Activated naive CD4-positive, alpha-beta T cell treated with anti-CD3 and anti-CD28 coated beads, Interleukin-2, amount 50 U/mL, for 72 hours (primary cell): ENCODE measurements at regions not wholly inside any gene's neighbourhood (a gene's known extent, or its start where the extent isn't known, plus 50 kb on each side); places are given as distances from the start of the nearest gene placed in this dataset.

ENCODE experiments used
- ATAC-seq, 2 donors: fragments of 150-1000 bp; cut with Tn5 transposase; 2 replicates each; pipeline ENCODE4 v1.10.0; 2021; ENCODE audit warnings: mild to moderate bottlenecking in 2 of 2, moderate library complexity in 2 of 2
- DNase-seq, 2 donors: peaks; one replicate each; pipeline ENCODE4 v3.0.0; 2021 to 2022; ENCODE audit warnings: low spot score in 2 of 2
- H3K27ac Mint-ChIP-seq, 2 donors: one replicate each; pipeline ENCODE4 v1.8.0; 2022; ENCODE audit warnings: mild to moderate bottlenecking in 2 of 2, mixed read lengths in 2 of 2
- H3K36me3 Mint-ChIP-seq, 2 donors: one replicate each; pipeline ENCODE4 v1.8.0; 2022; ENCODE audit warnings: mixed read lengths in 2 of 2
- H3K9me3 Mint-ChIP-seq, 2 donors: one replicate each; pipeline ENCODE4 v1.8.0; 2022; ENCODE audit warnings: mixed read lengths in 2 of 2

- no peaks in the 10 kb centered on the region for H3K36me3 Mint-ChIP-seq
- no peak for DNase-seq
- H3K9me3 Mint-ChIP-seq, result peaks cover 0 to 4% of the 10 kb centered on the region in 2 donors
- no peak for ATAC-seq
- H3K27ac Mint-ChIP-seq, result no peak overlapping the region
These were observed 110.9 kb upstream of the NUDT7 start for GRCh38 chr16:77611386-77611785.

DNA sequence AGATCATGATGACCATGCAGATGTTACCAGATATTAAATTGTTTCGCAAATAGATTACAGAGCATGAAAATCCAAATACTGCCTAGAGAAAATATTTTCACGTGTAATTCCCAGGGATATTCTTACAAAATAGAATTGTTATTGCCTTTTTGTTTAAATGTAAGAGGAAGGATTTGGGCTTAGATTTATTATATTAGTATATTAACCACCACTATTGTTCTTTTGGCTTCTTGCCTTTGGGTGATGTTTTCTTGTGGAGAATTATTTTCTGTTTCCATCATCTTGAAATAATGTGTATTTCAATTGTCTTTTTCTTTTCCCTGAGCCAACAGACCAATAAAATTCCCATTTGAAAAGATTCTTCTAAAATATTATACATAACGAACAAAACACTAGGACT lies 109.7 kb upstream of the NUDT7 start:
- ATAC-seq, result no peak
- no peak for DNase-seq
- no peaks in the 10 kb centered on the region for H3K36me3 Mint-ChIP-seq
- peaks cover 0 to 4% of the 10 kb centered on the region in 2 donors for H3K9me3 Mint-ChIP-seq
- no peak overlapping the region for H3K27ac Mint-ChIP-seq

DNA sequence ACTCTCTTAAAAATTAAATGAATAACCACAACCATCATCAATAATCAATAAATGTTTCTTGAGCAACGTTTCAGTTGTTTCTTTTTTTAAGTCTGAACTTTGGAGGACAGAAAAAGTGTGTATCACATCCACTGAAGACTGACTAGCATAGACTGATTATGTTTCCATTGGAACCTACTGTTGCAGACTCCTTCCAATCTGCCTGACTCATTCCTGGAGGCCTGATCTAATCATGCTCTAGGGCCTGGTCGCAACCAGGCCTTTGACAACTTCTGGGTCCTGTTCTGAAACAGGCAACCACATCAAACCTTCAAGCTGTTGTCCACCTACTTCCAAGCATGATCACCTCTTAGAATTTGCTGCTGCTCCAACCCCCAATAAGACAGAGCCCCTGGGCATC lies 109.2 kb upstream of the NUDT7 start:
- no peaks in the 10 kb centered on the region for H3K36me3 Mint-ChIP-seq
- H3K9me3 Mint-ChIP-seq, result peaks cover 0 to 4% of the 10 kb centered on the region in 2 donors
- ATAC-seq (no peak), DNase-seq (no peak)
- H3K27ac Mint-ChIP-seq, result no peak overlapping the region

DNA sequence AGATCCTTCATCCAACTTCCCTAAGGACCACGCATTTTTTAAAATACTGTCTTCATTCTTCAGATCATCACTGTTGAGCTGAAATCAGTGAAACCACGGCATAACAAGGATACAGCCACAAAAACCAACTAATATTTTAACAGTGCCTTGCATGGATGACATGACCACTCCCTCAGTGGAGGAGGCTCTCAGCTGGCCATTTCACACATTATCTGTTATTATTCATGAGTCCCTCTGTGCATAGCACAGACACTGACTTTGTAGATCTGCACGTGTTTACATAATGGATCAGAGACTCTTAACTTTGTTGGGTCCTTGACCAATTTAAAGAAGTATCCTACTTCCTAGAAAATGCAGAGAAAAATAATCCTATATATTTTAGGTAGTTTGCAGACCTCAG lies 104.8 kb upstream of the NUDT7 start:
- peaks cover 0 to 4% of the 10 kb centered on the region in 2 donors for H3K9me3 Mint-ChIP-seq
- DNase-seq, result no peak
- no peak for ATAC-seq
- no peaks in the 10 kb centered on the region for H3K36me3 Mint-ChIP-seq
- no peak overlapping the region for H3K27ac Mint-ChIP-seq

DNA sequence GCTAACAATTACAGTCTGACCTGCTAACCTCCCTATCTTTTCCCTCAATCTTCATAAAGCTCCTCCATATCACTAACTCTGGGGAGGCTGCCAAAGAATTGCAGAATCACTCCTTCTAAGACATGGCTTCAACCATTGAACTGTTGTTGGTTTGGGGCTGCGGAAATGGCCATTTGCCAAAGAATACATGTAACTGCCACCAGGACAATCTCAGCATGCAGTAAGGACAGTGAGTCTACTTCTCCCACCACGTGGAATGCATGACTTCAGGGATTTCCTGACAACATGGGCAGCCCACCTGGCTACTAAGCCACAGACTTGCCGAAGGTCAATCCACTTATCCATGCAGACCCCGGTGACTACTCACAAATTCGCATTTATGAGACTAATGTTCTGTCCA lies 104.3 kb upstream of the NUDT7 start:
- Mint-ChIP-seq H3K36me3 (no peaks in the 10 kb centered on the region), H3K27ac (no peak overlapping the region), H3K9me3 (peaks cover 0 to 4% of the 10 kb centered on the region in 2 donors)
- ATAC-seq, result no peak
- no peak for DNase-seq

DNA sequence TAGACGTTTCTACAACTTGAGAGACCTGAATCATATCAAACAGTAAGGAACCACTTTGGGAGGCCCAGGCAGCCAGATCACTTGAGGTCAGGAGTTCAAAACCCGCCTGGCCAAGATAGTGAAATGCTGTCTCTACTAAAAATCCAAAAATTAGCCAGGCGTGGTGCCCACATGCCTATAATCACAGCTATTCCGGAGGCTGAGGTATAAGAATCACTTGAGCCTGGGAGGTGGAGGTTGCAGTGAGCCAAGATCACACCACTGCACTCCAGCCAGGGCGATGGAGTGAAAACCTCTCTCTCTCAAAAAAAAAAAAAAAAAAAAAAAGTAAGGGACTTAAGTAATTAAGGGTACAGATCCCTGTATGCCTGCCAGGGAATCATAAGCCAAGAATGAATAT lies 103.4 kb upstream of the NUDT7 start:
- no peak for ATAC-seq
- H3K9me3 Mint-ChIP-seq, result peaks cover 0 to 4% of the 10 kb centered on the region in 2 donors

GRCh38 chr16:77624085-77624484 lies 98.2 kb upstream of the NUDT7 start:
- ATAC-seq (no peak), DNase-seq (no peak)
- Mint-ChIP-seq H3K27ac (no peak overlapping the region), H3K9me3 (no peaks in the 10 kb centered on the region), H3K36me3 (no peaks in the 10 kb centered on the region)

More for the DNA sequence above, 103.4 kb upstream of the NUDT7 start:
- no peak for DNase-seq
- H3K27ac Mint-ChIP-seq, result no peak overlapping the region
- H3K36me3 Mint-ChIP-seq, result no peaks in the 10 kb centered on the region

DNA sequence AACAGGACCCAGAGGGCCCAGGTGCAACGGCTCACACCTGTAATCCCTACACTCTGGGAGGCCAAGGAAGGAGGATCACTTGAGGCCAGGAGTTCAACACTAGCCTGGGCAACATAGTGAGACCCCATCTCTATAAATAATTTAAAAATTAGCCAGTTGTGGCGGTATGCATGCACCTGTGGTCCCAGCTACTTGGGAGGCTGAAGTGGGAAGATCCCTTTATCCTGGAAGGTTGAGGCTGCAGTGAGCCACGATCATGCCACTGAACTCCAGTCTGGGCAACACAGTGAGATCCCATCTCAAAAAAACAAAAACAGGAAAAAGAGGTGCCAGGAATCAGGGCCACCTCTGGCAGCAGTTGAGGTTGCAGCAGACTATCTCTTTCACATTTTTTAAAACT lies 85.7 kb upstream of the NUDT7 start:
- no peak for ATAC-seq
- DNase-seq, result no peak
- Mint-ChIP-seq H3K27ac (no peak overlapping the region), H3K9me3 (peaks cover 0 to 3% of the 10 kb centered on the region in 2 donors), H3K36me3 (no peaks in the 10 kb centered on the region)

DNA sequence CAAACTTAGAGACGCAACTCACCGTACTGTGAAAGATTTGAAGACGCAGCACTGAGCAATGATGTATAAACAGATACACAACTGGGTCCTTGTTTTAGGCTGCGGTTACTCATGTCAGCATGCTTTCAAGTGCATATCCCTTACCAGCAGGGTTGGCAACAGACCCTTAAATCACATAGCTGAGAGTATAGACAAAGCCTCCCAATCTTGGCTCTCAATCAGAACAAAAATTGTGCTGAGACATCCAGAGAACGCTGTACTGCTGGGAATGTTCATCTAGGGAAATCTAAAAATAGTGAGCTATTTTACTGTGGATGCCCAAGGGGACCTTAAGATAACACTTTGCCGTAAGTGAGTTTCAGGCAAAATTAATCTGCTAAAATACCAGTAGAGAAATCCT lies 84.4 kb upstream of the NUDT7 start:
- Mint-ChIP-seq H3K9me3 (no peaks in the 10 kb centered on the region), H3K27ac (no peak overlapping the region), H3K36me3 (no peaks in the 10 kb centered on the region)
- no peak for ATAC-seq
- no peak for DNase-seq

GRCh38 chr16:77643176-77643575 lies 79.1 kb upstream of the NUDT7 start:
- Mint-ChIP-seq H3K27ac (no peak overlapping the region), H3K9me3 (no peaks in the 10 kb centered on the region), H3K36me3 (no peaks in the 10 kb centered on the region)
- no peak for DNase-seq
- no peak for ATAC-seq

DNA sequence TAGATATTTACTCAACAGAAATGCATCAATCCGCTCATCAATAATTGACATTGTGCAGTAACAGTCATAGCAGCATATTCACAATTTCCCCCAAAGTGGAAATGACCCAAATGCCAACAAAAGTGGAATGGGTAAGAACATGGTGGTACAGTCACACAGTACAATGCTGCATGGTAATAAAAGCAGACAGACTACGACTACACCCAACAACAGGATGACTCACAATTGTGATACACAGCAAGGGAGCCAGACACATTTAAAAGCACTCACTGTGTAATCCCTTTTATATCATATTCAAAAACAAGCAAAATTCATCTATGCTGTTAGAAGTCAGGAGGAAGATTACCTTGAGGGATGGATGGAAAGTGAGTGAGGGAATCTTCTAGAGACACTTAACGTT lies 76.5 kb upstream of the NUDT7 start:
- H3K9me3 Mint-ChIP-seq, result no peaks in the 10 kb centered on the region
- H3K27ac Mint-ChIP-seq, result no peak overlapping the region
- no peaks in the 10 kb centered on the region for H3K36me3 Mint-ChIP-seq
- DNase-seq, result no peak
- no peak for ATAC-seq

DNA sequence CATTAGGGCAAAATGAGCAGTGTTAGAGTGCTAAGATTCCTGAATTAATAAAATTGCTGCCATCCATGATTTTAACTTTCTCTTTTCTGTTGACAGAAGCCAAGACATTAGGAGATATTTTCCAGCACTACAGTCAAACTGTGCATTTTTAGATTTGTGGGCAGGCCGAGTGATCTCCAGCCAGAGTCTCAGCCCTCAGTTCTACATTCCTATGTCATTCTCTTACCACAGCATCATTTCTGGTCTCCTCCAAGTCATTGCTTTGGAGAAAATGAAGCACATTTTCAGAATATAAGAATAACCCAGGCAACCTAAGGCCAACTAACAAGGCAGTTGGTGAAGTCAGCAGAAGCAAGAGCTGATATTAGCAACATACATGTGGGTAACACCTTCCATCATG lies 74.6 kb upstream of the NUDT7 start:
- ATAC-seq (no peak), DNase-seq (no peak)
- Mint-ChIP-seq H3K36me3 (no peaks in the 10 kb centered on the region), H3K9me3 (no peaks in the 10 kb centered on the region), H3K27ac (no peak overlapping the region)

GRCh38 chr16:77650761-77651160 lies 71.6 kb upstream of the NUDT7 start:
- Mint-ChIP-seq H3K27ac (no peak overlapping the region), H3K9me3 (no peaks in the 10 kb centered on the region), H3K36me3 (no peaks in the 10 kb centered on the region)
- DNase-seq, result no peak
- ATAC-seq, result no peak

GRCh38 chr16:77652399-77652798 lies 69.9 kb upstream of the NUDT7 start:
- H3K27ac Mint-ChIP-seq, result no peak overlapping the region

GRCh38 chr16:77657016-77657415 lies 65.3 kb upstream of the NUDT7 start:
- Mint-ChIP-seq H3K36me3 (peaks cover 0 to 8% of the 10 kb centered on the region in 2 donors), H3K9me3 (peaks cover 6% of the 10 kb centered on the region in 2 donors), H3K27ac (no peak overlapping the region)
- ATAC-seq (peak in 1 of 2 donors; percentile 26), DNase-seq (no peak)

More at GRCh38 chr16:77652399-77652798, 69.9 kb upstream of the NUDT7 start:
- Mint-ChIP-seq H3K9me3 (peaks cover 6% of the 10 kb centered on the region in 2 donors), H3K36me3 (peaks cover 0 to 8% of the 10 kb centered on the region in 2 donors)
- no peak for DNase-seq
- no peak for ATAC-seq

DNA sequence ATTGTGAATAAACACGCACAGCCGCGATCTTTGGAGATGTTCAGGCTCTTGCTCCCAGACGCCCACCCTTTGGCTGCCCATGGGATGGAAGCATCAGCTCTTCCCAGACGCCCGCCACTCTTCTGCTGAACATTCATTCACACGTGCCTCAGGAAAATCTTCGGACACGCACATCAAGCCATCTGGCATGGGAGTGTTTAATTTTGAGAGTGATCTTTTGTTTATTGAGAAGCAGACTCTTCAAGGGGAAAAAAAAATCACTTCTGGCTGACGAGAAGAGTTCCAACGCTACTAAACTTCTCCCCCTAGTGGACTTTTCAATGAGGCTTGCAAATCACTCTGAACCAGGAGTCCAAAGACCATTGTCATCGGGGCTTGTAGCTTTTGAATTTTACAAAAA lies 62.0 kb upstream of the NUDT7 start:
- peaks cover 0 to 8% of the 10 kb centered on the region in 2 donors for H3K36me3 Mint-ChIP-seq
- peaks cover 6 to 10% of the 10 kb centered on the region in 2 donors for H3K9me3 Mint-ChIP-seq
- ATAC-seq (no peak), DNase-seq (no peak)
- H3K27ac Mint-ChIP-seq, result no peak overlapping the region

GRCh38 chr16:77662246-77662645 lies 60.1 kb upstream of the NUDT7 start:
- ATAC-seq (no peak), DNase-seq (no peak)
- Mint-ChIP-seq H3K36me3 (peaks cover 0 to under 1% of the 10 kb centered on the region in 2 donors), H3K27ac (no peak overlapping the region), H3K9me3 (peaks cover 0 to 5% of the 10 kb centered on the region in 2 donors)

- Mint-ChIP-seq H3K27ac (no peak overlapping the region), H3K36me3 (no peaks in the 10 kb centered on the region), H3K9me3 (peaks cover 0 to 4% of the 10 kb centered on the region in 2 donors)
- no peak for DNase-seq
- no peak for ATAC-seq
These were observed 58.6 kb upstream of the NUDT7 start for GRCh38 chr16:77663711-77664110.

DNA sequence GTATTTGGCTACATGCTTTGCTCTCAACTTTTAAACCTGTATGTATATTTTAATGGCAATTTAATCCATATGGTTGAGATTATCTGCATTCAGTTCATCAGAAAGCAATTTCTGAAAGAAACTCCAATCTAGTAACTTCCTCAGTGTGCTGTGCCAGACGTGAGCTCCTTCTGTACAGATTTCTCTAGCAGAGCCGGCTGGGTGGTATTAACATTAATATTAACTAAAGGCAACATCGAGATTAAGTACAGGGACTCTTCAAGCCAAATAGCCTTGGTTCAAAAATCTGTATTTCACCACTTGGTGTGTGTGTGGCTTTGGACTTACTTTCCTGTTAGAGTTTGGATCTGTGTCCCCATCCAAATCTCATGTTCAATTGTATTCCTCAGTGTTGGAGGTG lies 55.5 kb upstream of the NUDT7 start:
- peaks cover 0 to 4% of the 10 kb centered on the region in 2 donors for H3K9me3 Mint-ChIP-seq
- ATAC-seq, result no peak
- no peak for DNase-seq
- H3K36me3 Mint-ChIP-seq, result no peaks in the 10 kb centered on the region
- no peak overlapping the region for H3K27ac Mint-ChIP-seq
